Breast epithelium (tissue), 3 donors: ENCODE measurements at regions not wholly inside any gene's neighbourhood (a gene's known extent, or its start where the extent isn't known, plus 50 kb on each side); places are given as distances from the start of the nearest gene placed in this dataset.

Experiments
- POLR2AphosphoS5 ChIP-seq, 3 donors: sonication (generic); formaldehyde crosslinking; IDR thresholded peaks; one replicate each; pipeline ENCODE4 v1.6.1; 2017; ENCODE audit warnings: antibody characterized with exemption in 3 of 3
- TF ChIP-seq, protein P1 (sequence below), 3 donors: fragments of 450-650 bp; IDR thresholded peaks; one replicate each; pipeline ENCODE4 v1.5.1; 2016 to 2017; ENCODE audit warnings: antibody characterized with exemption in 3 of 3, mild to moderate bottlenecking in 3 of 3, moderate library complexity in 3 of 3

DNA sequence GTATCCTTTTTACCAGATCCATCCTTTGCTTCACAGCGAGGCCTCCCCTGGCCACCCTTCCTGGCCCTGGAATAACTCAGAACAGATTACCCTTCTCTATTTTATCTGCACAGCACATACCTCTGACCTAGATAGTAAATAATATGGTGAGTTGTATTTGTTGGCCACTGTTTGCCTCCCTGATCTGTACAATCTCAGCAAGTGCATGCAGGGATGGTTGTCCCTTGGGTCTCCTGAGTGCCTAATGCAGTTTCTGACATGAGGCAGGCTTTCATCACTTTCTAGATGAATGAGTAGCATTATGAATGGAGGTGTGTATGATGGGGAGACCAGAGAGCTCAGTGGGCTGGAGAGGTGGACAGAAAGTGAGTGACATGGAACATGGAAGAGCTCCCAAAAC, 525.1 kb upstream of the IGFBP3 start:
- TF ChIP-seq POLR2AphosphoS5 (IDR thresholded peaks at IDR 0.05): no peak
- TF ChIP-seq, protein P1, sequence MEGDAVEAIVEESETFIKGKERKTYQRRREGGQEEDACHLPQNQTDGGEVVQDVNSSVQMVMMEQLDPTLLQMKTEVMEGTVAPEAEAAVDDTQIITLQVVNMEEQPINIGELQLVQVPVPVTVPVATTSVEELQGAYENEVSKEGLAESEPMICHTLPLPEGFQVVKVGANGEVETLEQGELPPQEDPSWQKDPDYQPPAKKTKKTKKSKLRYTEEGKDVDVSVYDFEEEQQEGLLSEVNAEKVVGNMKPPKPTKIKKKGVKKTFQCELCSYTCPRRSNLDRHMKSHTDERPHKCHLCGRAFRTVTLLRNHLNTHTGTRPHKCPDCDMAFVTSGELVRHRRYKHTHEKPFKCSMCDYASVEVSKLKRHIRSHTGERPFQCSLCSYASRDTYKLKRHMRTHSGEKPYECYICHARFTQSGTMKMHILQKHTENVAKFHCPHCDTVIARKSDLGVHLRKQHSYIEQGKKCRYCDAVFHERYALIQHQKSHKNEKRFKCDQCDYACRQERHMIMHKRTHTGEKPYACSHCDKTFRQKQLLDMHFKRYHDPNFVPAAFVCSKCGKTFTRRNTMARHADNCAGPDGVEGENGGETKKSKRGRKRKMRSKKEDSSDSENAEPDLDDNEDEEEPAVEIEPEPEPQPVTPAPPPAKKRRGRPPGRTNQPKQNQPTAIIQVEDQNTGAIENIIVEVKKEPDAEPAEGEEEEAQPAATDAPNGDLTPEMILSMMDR (IDR thresholded peaks at IDR 0.05): no peak
